ENCODE measurements at regions not wholly inside any gene's neighbourhood (a gene's known extent, or its start where the extent isn't known, plus 50 kb on each side); places are given as distances from the start of the nearest gene placed in this dataset.

- no peak for TF ChIP-seq CTCF (IDR thresholded peaks at IDR 0.05)
- TF ChIP-seq POLR2A (IDR thresholded peaks at IDR 0.05; ENCODE audit: low read depth) = no peak
- TF ChIP-seq POLR2AphosphoS5 (IDR thresholded peaks at IDR 0.05) = no peak
These were observed 184.7 kb upstream of the OTX2 start for GRCh38 chr14:56995010-56995409.
